HG02938 (cell line): ENCODE measurements at regions not wholly inside any gene's neighbourhood (a gene's known extent, or its start where the extent isn't known, plus 50 kb on each side); places are given as distances from the start of the nearest gene placed in this dataset.
"Not testable (repeated sequence)": the region's sequence is repeated elsewhere in the genome, so short reads cannot be mapped to it uniquely, and the experiment has no call there.

ENCODE experiments used
- ATAC-seq: cut with Tn5 transposase; IDR thresholded peaks from one replicate; pipeline ENCODE4 v1.9.1; 2021; ENCODE audit warnings: mild to moderate bottlenecking, moderate library complexity; ENCODE audit not compliant: unreplicated experiment

- no peak for ATAC-seq
These were observed 185.8 kb downstream of the CARTPT start for GRCh38 chr5:71904852-71905251.

- no peak for ATAC-seq
These were observed 187.0 kb downstream of the CARTPT start for GRCh38 chr5:71905834-71906711.

DNA sequence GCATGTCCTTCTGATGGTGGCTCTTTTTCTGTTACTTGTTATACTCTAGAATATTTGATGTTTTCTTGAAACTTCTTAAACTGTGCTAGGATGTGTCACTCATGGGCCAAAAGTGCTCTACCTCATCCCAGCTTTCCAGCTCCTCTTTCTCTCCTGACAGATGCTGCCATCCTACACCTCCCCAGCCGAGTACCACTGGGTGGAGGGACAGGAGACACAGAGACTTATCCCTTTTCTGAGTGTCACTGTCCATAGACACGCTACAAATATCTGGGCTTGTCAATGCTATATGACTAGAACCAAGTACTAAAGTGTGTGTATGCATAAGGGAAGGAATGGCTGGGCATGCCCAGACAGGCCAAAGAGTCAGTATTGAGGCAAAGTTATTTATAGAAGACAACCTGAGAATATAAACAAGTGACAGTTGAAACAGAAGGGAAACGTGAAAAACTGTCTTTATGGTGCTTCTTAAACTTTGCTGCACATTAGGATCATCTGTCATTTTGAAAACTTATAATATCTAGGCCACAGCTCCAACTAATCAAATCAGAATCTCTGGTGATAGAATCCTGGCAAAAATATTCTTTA lies 188.0 kb downstream of the CARTPT start:
- no peak for ATAC-seq

DNA sequence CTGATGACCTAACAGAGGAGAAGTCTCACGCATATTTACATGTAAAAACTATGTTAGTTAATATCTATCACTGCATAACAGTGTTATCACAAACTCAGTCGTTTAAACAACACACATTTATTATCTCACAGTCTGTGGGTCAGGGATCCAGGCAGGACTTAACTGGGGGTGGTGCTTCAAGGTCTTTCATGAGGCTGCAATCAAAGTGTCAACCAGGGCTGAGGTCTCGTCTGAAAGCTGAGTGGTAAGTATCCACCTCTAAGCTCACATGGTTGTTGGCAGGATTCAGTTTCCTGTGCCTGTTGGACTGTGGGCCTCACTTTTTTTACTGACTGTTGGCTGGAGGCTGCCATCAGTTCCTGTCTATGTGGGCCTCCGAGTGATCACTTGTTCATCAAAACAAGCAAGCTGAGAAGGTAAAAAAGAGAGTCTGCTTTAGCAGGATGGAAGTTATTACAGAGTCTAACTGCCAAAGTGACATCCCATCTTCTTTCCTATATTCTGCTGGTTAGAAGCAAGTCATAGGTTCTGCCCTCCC lies 188.6 kb downstream of the CARTPT start:
- ATAC-seq: no peak

- ATAC-seq: no peak
These were observed 191.7 kb downstream of the CARTPT start for GRCh38 chr5:71910741-71911140.

DNA sequence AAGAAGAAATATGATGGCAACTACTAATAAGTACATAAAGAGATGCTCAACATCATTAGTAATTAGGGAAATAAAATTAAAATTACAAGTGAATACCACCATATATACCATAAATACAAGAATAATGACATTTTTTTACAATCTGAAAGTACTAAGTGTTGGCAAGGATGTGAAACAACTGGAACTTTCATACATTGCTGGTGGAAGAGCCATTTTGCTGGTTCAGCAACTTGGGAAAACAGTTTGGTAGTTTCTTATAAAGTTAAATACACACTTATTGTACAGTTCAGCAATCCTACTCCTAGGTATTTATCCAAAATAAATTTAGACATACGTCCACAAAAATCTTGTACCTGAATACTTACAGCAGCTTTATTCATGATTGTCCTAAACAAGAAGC lies 192.9 kb downstream of the CARTPT start:
- ATAC-seq: no peak

DNA sequence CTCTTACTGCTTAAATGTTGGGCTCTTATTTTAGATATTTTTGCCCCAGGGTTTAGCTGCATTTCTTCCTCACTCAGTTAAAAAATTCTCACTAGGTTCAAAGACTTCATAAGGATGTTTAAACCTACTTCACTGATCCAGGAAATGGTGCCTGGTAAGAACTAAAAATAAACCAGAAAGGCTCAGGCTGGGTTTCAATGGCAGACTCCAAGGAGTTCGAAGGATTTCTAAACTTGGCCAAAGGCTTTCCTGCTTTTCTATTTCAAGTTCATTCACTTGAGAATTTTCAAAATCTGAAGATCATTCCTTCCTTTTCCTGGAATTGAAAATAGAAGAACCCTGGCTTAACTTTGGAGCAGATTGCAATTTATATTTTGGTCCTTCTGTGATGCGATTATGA lies 193.0 kb upstream of the MAP1B start:
- ATAC-seq: no peak

DNA sequence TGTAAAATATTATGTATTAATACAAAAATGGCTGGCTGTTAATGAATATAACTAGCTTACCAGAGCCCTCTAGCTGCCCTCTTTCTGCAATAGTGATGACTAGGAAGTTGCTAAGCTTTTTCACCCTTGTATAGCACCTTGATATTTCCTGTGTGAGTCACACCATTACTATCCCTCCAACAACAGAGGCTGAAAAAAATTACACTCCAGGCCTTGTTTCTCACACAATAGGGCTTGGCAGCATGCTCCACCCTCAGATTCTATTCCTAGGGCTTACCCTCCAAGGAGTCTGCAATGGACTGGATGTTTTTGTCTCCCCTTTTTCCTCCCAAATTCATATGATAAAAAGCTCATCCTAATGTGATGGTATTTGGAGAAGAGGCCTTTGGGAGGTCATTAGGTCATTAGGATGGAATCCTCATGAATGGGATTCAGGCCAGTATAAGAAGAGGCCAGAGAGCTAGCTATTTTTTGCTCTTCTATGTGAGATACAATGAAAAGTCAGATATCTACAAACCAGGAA lies 184.6 kb upstream of the MAP1B start:
- no peak for ATAC-seq

DNA sequence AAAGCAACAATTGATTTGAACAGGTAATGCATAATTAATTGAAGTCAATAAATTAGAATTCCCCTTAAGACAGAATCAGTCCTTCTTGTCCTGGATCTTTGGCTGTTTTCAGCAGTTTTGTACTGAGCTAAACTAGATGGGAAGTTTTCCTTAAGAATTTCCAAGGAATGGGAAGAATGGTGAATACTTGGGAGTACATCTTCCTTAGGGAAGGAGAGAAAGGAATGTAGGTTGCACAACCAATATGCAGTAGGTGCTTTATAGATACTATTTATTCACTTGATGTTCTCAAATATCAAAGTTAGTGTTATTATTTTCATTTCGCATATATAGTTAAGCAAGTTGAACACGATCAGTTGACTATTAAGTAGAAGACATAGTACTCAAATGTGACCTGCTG lies 183.5 kb upstream of the MAP1B start:
- no peak for ATAC-seq

DNA sequence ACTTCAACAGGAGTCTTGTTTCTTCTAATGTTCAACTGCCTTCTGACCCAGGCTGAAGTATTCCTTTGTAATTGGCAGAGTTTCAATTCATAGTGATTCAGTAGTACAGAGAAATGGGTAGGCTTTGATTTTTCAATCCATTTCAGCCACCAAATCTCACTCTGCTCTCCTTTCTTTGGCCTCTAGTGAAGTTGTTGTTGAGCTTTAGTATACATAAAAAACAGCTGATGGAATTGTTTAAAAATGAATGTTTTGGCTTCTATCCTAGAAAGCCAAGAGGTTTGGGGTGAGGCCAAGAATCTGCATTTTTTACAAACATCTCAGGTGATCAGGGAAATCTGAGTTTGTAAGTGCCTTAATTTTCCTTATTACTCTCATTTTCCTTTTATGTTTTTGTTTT lies 182.9 kb upstream of the MAP1B start:
- no peak for ATAC-seq

DNA sequence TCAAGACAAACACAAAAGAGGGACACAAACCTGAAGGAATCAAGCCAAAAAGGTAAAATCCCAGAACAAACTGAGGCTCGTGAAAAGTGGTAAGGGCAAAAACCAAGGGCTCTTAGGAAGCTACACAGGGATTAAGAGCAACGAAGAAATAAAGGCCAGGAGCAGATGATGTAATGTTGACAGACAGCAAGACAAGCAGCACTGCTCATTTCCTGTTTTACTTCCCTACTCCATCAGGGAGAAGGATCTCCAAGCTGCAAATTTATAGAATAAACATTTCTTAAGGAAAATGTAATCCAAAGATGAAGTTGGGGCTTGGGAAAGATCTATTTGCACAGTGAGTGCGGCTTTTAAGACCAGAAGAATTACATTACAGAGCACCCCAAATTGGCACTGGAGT lies 182.3 kb upstream of the MAP1B start:
- ATAC-seq: no peak

DNA sequence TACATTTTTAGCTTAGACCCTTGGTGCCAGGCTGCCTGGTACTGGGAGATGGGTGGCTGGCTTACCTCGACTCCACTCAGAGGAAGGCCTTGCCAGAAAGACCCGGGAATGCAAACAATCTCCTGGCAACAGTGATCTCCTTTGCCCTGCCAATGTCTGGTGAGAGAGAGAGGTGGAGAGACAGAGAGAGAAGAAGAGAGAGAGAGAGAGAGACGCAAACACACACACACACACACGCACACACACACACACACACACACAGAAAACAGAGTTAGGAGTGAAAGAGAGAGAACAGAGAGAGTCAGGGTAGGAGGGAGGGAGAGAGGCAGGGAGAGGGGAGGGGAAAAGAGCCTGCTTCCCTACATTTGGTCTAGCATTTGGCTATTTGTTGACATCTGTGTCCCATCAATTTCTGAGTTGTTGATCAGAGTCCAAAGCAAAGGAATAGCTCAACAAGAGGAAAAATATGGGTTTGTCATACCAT lies 181.6 kb upstream of the MAP1B start:
- ATAC-seq: no peak

DNA sequence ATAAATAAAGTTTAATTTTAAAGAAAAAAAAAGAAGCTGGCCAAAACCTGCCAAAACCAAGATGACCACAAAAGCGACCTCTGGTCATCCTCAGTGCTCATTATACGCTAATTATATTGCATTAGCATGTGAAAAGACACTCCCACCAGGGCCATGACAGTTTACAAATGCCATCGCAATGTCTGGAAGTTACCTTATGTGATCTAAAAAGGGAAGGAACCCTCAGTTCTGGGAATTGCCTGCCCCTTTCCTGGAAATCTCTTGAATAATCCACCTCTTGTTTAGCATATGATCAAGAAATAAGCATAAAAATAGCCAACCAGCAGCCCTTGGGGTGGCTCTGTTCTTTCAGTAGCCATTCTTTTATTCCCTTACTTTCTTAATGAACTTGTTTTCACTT lies 178.3 kb upstream of the MAP1B start:
- no peak for ATAC-seq

DNA sequence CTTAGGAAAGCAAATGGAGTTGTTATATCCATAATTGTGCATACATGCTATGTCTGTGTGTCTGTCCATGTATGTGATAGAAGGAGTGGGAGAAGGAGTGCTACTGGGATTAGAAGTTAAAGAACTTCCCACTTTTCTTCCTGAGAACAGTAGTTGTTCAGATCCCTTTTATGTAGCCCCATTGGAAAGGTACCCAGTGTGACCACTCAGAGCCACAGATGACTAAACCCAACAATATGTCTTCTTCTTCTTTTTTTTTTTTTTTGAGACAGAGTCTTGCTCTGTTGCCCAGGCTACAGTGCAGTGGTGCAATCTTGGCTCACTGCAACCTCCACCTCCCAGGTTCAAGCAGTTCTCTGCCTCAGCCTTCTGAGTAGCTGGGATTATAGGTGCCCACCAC lies 176.7 kb upstream of the MAP1B start:
- not testable (repeated sequence) for ATAC-seq

DNA sequence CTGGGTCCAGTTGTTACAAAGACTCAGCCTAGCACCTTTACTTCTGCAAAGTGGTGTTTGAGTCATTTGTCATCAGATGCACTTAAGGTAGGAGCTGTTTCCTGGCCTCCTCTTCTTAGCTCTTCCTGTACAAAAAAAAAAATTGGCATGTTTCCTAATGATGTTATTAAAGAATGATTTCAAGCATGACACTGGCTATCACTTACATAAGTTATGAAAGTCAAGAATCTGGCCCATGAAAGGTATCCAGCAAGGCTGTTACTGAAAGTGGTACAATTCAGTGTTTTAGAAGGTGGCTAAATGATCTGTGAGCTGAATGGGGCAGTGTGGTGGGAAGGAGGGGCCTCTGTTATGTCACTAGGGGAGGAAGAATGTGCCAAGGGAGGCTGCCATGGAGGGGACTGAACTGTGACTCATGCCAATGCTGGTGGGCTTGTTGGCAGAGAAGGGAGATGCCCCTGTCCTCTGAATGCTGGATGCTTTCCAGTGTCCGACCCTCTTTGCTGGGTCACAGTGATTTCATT lies 175.1 kb upstream of the MAP1B start:
- ATAC-seq: no peak

DNA sequence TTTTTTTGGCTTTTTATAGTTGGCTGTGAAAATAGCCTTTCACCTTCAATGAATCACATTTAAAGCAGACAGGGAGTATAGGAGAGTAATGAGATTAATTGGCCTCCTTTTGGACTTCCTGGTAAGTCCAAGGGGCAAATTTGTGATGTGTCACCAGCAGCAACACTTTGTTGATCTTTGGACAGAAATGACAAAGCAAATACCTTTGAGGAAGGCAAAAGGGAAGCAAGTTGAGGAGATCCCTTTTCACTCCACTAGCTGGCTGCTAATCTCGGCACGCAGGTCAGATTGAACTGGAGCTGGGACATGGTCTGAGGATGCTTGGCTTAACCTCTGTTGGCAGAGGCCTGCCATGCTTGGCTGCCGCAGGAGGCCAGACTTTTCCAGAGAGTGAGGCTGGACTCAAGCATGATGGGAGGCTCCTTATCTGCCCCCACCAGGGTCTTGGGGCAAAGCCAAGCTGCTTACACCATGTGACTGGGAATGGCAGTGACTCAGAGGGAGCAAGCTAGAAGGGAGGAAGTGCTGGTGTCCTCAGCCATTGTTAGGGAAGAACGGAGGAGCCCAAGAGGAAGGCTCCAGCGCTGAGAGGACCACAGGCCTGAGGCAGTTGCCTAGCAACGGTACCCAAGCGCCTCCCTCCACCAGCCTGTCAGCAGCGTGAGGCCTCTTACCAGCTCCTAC lies 174.5 kb upstream of the MAP1B start:
- ATAC-seq: no peak

- no peak for ATAC-seq
These were observed 173.0 kb upstream of the MAP1B start for GRCh38 chr5:71934322-71934721.

DNA sequence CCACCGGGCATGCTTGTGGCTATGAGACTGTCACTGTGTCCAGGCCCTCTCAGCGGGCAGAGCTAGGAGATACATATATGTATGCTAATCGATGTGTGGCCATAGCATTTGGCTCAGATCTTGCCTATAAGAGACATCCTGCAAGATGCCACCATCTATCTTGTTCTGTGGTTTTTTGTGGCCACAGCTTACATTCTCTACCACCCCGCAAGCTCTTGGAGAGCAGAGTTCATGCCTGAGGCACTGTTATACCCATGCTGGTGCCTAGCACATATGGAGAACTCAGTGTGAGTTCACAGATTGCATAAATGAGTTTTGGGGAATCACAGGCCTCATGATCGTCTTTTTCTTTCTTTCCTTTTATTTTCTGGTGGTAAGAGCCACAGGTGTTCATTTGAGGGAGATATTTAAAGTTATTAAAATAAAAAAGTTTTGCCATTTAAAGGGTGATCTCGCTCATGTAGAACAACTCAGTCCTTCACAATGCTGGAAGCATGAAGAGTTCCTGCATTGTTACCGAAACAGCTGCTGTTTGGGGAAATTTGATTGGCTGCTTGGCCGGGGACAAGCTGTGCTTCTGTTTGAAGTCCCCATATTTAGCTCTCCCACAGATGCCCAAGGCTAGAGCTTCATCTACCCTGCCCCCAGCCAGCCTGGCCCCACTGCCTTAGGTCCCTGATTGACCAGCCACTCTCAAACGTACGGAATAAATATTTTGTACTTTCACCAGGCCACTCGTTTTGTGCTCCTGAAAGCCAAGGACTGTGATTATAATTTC lies 169.2 kb upstream of the MAP1B start:
- no peak for ATAC-seq

DNA sequence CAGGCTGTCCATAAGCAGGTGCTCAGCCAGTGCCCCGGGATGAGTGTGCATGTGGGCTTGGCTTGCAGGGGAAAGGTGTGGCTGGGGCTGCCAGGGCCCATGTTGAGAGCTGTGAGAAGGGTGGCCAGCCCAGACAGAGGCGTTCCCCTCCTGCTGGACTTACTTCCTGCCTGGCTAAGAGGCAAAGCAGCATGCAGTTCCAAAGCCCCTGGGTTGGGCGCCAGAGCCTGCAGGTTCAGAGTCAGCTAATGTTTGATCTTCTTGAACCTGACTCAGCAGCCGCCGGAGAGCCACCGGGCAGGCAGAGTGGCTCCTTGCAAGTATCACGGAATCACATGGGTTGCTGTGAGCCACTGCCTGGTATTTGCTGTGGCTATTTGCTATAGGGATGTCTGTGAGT lies 168.4 kb upstream of the MAP1B start:
- no peak for ATAC-seq

- ATAC-seq: no peak
These were observed 167.6 kb upstream of the MAP1B start for GRCh38 chr5:71939452-71940230.
